ENCODE measurements at regions not wholly inside any gene's neighbourhood (a gene's known extent, or its start where the extent isn't known, plus 50 kb on each side); places are given as distances from the start of the nearest gene placed in this dataset.

DNA sequence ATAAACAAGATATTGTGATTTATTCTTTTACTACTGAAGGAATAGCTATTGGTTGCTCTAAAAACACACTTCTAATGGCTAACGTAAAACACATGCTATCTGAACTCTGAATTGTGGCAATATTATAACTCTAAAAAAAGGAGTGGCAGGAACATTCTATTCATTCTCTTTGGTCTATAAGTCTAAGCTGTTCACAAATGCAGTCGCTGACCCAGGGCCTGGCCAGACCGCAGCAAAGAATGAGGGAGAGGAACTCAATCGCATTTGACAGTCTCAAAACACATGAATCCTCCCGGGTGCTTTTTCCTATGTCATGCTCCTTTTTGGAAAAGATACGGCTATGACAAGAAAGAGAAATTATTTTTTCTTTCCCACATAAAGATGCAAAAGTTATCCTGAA, 651.6 kb upstream of the PITX2 start:
- H3K36me3 ChIP-seq (ENCODE audit: low read depth): no peaks in the 10 kb centered on the region
- no peaks in the 10 kb centered on the region for H3K4me1 ChIP-seq (ENCODE audit: low read depth)
- intact Hi-C loops (cut with DNase I, micrococcal nuclease): no loop called here
- no peaks in the 10 kb centered on the region for H3K9me3 ChIP-seq
- TF ChIP-seq, protein P1, sequence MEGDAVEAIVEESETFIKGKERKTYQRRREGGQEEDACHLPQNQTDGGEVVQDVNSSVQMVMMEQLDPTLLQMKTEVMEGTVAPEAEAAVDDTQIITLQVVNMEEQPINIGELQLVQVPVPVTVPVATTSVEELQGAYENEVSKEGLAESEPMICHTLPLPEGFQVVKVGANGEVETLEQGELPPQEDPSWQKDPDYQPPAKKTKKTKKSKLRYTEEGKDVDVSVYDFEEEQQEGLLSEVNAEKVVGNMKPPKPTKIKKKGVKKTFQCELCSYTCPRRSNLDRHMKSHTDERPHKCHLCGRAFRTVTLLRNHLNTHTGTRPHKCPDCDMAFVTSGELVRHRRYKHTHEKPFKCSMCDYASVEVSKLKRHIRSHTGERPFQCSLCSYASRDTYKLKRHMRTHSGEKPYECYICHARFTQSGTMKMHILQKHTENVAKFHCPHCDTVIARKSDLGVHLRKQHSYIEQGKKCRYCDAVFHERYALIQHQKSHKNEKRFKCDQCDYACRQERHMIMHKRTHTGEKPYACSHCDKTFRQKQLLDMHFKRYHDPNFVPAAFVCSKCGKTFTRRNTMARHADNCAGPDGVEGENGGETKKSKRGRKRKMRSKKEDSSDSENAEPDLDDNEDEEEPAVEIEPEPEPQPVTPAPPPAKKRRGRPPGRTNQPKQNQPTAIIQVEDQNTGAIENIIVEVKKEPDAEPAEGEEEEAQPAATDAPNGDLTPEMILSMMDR (IDR thresholded peaks at IDR 0.05): no peak
- DNase-seq: no peak
- no peak for ATAC-seq
- H3K4me3 ChIP-seq: no peak overlapping the region

DNA sequence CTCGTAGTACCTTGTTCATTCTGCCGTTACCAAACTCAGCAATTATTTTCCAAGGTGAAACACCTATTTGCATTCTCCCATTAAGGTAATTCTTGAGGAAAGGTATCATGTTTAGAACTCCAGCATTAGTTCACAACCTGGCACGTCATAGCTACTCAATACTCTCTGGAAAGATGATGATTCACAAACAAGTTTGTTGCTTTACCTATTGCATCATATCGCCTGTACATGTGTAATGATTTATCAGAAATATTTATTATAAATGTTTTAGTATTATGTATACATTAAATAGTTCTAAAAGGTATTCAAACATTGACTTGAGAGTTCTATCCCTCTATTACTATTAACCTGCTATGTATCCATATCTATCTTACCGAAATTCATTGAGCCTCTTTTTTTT, 658.3 kb upstream of the PITX2 start:
- intact Hi-C loops (cut with DNase I, micrococcal nuclease): loop anchor here in 1 of 2 donors (5.0 kb wide), 1 partner anchor 649 kb away; no protein-coding TSS in a partner anchor
- Histone ChIP-seq H3K9me3 (no peaks in the 10 kb centered on the region), H3K4me1 (ENCODE audit: low read depth) (no peaks in the 10 kb centered on the region), H3K4me3 (no peak overlapping the region), H3K36me3 (ENCODE audit: low read depth) (no peaks in the 10 kb centered on the region)
- TF ChIP-seq, protein P1 (IDR thresholded peaks at IDR 0.05): no peak
- DNase-seq (no peak), ATAC-seq (no peak)

DNA sequence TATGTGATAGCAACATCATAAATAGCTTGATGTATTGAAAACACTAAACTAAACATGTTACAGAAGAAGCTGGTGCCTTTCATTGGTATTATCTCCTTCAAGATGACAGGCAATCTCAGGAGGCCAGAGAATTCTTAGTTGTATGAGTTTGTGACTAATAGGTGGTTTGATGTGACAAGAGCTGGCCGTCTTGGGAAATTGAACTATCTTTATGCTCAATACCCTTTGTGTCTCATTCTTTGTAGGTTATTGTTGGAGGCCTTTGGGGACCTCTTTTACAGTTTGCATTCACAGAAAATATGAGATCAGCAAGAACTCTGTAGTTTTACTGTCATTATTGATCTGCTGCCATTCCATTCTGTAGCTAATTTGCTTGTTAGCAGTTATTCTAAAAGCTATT, 659.2 kb upstream of the PITX2 start:
- intact Hi-C loops (cut with DNase I, micrococcal nuclease): loop anchor here in 1 of 2 donors (5.0 kb wide), 1 partner anchor 650 kb away; no protein-coding TSS in a partner anchor
- no peaks in the 10 kb centered on the region for H3K36me3 ChIP-seq (ENCODE audit: low read depth)
- DNase-seq (no peak), ATAC-seq (no peak)
- H3K4me1 ChIP-seq (ENCODE audit: low read depth): no peaks in the 10 kb centered on the region
- no peaks in the 10 kb centered on the region for H3K9me3 ChIP-seq
- TF ChIP-seq, protein P1 (IDR thresholded peaks at IDR 0.05): no peak
- H3K4me3 ChIP-seq: no peak overlapping the region

DNA sequence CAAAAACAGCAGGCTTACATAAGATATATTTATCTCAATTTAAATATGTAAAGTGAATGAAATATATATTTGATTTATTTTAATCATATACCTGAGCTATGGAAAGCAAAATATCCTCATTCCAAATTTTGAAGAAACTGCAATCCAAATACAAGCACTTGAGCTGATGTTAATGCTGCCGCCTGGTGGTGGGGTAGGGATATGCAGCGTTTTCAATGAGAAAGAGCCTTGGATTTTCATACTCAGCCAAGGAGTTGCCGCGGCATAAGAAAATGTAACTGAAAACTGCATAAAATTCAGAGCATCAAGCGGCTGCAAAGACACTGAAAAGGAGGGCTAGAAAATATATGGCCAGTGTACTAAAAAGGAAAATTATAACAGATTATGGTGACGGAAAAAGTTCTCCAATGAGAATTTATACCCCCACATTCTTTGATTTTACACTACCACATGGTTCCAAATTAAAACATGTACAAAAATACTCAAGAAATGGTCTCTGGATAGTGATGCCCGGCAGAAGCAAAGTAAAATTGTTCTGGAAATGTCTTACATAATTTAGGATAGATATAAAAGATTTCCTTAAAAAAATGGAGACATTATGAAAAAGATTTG, 660.3 kb upstream of the PITX2 start:
- H3K9me3 ChIP-seq: no peaks in the 10 kb centered on the region
- H3K4me3 ChIP-seq: no peak overlapping the region
- no peaks in the 10 kb centered on the region for H3K4me1 ChIP-seq (ENCODE audit: low read depth)
- no peaks in the 10 kb centered on the region for H3K36me3 ChIP-seq (ENCODE audit: low read depth)
- ATAC-seq (peak; percentile 67), DNase-seq (peak; percentile 29 to 79 (median 66))
- TF ChIP-seq, protein P1 (IDR thresholded peaks at IDR 0.05): peak; percentile 59
- intact Hi-C loops (cut with DNase I, micrococcal nuclease): loop anchor here in 1 of 2 donors (5.0 kb wide), 1 partner anchor 651 kb away; no protein-coding TSS in a partner anchor

DNA sequence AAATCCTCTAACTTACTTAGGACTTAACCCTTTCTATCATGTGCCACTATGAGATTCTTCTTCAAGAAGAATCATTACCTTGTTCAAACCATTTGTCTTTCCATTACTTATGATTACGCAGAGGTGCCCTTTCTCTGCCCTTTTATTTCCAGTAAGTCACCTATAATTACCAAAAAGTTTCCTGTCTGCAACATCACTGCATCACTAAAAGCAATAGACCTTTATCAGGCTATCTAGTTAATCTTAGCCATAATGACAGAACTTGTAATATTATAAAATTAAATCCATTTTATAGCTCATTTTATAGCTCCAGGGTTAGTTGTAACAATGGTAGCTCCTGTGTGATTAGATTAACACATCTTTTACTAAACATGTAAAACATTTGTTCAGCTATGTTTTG, 673.6 kb upstream of the PITX2 start:
- Histone ChIP-seq H3K4me3 (no peak overlapping the region), H3K4me1 (ENCODE audit: low read depth) (no peaks in the 10 kb centered on the region), H3K36me3 (ENCODE audit: low read depth) (no peaks in the 10 kb centered on the region), H3K9me3 (no peaks in the 10 kb centered on the region)
- TF ChIP-seq, protein P1 (IDR thresholded peaks at IDR 0.05): no peak
- DNase-seq: no peak
- intact Hi-C loops (cut with DNase I, micrococcal nuclease): no loop called here
- ATAC-seq: no peak

All from mucosa of descending colon (tissue), 3 donors.